ENCODE measurements at regions not wholly inside any gene's neighbourhood (a gene's known extent, or its start where the extent isn't known, plus 50 kb on each side); places are given as distances from the start of the nearest gene placed in this dataset.
"Not testable (repeated sequence)": the region's sequence is repeated elsewhere in the genome, so short reads cannot be mapped to it uniquely, and the experiment has no call there.

DNA sequence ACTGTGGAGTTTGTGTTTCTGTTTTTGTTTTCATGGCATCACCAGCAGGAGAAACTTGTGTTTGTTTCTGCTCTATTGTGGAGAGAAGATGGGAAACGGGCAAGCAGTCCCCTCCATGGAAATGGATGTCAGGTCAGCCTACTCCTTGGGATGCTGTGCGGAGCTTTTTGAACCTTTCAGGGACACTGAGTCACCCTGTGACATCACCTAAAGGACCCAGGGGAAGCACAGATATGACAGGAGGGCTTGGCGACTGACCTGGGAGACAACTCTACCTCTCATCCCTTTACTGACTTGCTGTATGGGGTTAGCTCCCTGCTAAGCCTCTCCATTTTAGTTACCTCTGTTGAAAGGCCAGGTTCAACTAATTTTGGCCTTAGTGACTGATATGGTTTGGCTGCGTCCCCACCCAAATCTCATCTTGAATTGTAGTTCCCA is 706.9 kb upstream of the TMEM132C start:
- DNase-seq (ENCODE audit: low read depth in 1 of 2, low spot score in 1 of 2), result no peak

GRCh38 chr12:127562816-127563215 is 704.2 kb upstream of the TMEM132C start:
- no peak for DNase-seq (ENCODE audit: low read depth in 1 of 2, low spot score in 1 of 2)

- DNase-seq (ENCODE audit: low read depth in 1 of 2, low spot score in 1 of 2), result no peak
These were observed 701.7 kb upstream of the TMEM132C start for GRCh38 chr12:127565241-127565640.

- no peak for DNase-seq (ENCODE audit: low read depth in 1 of 2, low spot score in 1 of 2)
These were observed 699.4 kb upstream of the TMEM132C start for GRCh38 chr12:127567531-127567930.

DNA sequence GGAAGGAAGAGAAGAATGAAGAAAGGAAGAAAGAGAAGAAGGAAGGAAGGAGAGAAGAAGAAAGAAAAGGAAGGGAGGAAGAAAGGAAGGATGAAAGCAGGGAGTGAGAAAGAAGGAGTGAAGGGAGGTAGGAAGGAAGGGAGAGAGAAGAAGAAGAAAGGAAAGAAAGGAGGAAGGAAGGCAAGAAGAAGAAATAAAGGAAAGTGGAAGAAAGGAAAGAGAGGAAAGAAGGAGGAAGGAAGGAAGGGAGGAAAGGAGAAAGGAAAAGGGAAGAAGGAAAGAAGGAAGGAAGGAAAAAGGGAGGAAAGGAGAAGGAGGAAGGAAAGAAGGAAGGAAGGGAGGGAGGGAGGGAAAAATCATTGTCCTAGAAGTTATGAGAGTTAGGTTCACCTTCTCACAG is 696.6 kb upstream of the TMEM132C start:
- DNase-seq (ENCODE audit: low read depth in 1 of 2, low spot score in 1 of 2), result no peak

DNA sequence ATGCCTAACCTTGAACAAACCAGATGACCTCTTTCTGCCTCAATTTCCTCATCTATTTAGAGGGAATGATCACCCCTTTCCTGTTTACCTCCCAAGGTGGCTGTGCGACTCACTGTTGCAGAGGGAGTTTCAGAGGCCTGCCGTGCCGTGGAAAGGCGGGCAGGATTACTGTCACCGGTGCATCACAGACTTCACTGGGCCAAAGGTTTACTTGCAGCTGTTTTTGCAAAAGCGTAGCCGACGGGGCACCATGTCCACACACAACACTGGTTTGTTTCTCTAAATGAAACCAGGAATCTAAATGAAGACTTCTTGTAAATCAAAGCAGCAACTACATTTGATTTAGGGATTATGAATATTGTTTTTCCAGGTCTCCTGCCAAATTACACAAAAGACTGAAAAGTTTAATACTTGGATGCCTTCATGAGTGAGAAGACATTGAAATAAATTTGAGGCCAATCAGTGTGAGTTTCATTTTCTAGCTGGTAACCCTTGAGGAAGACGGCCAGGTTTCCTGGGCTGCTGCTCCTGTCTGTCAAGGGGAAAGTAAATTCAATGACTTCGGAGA is 696.1 kb upstream of the TMEM132C start:
- DNase-seq (ENCODE audit: low read depth in 1 of 2, low spot score in 1 of 2), result no peak

DNA sequence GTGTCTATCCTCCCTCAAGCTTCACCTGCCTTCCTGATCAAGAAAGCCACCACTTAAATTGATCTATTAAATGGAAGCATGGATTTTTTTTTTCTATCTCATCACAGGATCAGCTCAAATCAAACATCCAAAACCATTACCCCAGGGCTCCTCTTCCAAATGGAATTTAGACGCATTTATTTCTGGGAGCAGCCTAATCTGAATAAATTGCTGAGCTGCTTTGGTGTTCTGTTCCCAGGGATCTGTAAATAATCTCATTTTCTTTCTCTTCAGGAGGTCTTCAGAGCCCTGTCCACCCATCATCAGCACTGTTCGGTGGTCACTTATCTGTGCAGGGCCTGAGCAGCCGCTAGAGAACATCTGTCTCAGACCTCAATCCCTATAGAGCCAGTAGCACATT is 695.4 kb upstream of the TMEM132C start:
- no peak for DNase-seq (ENCODE audit: low read depth in 1 of 2, low spot score in 1 of 2)

DNA sequence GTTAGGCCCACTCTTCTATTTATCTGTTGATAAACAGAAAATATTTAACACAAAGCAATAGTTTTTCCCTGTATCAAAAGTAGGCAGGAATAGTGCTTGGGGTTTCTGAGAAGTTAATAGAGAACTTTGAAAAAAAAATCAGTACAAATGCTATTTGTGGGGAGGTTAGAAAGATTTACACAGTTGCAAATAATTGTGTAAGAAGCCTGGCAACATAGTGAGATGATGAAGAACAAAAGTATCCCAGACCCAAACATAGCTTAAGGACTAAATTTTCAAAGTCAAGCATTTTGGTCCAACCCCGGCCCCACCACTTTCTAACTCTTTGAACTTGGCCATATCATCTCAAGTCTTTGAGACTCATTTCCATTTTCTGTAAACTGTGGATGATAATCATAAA is 687.5 kb upstream of the TMEM132C start:
- DNase-seq (ENCODE audit: low read depth in 1 of 2, low spot score in 1 of 2), result no peak

GRCh38 chr12:127582074-127582473 is 684.9 kb upstream of the TMEM132C start:
- DNase-seq (ENCODE audit: low read depth in 1 of 2, low spot score in 1 of 2), result no peak

GRCh38 chr12:127583041-127583440 is 683.9 kb upstream of the TMEM132C start:
- no peak for DNase-seq (ENCODE audit: low read depth in 1 of 2, low spot score in 1 of 2)

- no peak for DNase-seq (ENCODE audit: low read depth in 1 of 2, low spot score in 1 of 2)
These were observed 678.7 kb upstream of the TMEM132C start for GRCh38 chr12:127588249-127588648.

DNA sequence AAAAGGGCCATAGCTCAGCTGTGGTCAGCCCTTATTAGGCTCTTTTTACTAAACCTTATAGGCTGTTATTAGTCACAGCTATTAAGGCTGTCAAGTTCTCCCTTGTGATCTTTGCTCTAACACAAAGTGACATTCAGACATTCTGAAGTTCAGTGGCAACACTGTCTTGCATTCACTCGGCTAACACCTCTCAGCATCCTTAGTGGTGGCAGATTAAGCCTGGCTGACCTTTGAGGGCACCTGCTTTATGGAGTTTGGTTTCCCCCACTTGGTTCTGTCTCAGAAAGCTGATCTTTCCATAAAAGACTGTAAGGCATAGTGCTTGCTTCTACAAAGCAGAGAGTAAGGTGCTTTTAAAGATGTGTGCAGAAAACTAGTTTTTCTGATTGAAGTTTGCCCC is 677.4 kb upstream of the TMEM132C start:
- no peak for DNase-seq (ENCODE audit: low read depth in 1 of 2, low spot score in 1 of 2)

DNA sequence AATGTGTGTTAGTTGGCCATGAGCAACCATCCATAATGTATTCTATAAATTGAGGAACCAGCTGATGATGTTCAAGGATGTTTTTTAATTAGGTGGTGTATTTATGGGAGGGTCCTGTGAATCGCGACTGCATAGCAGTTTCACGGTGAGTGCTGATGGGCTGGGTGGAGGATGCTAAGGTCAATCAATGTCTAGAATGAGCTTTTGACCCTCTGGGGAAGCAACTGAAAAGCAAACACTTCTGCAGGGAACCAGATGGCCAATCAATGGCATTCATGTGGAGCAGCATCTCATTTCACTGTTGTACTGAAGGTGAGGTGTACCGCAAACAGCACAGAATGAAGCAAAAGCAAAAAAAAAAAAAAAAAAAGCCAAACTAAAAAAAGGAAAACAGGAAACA is 676.1 kb upstream of the TMEM132C start:
- no peak for DNase-seq (ENCODE audit: low read depth in 1 of 2, low spot score in 1 of 2)

DNA sequence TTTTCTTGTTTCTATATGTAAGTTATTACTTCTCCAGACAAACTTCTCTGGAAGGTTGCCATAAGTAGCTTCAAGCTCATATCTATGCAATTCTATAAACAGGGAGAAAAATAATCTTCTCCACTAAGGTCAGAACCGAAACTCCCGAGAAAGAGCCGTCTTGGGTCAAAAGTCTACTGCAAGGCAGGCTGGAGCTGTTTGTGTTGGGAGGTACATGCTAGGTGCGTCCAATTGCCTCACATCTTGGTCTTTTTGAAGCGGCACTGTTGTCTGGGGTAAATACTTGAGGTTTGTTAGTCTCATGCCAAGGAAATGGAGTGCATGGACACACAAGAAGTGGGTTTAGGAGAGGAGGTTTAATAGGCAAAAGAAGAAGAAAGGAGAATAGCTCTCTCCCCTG is 674.7 kb upstream of the TMEM132C start:
- no peak for DNase-seq (ENCODE audit: low read depth in 1 of 2, low spot score in 1 of 2)

GRCh38 chr12:127594351-127594970 is 672.5 kb upstream of the TMEM132C start:
- no peak for DNase-seq (ENCODE audit: low read depth in 1 of 2, low spot score in 1 of 2)

DNA sequence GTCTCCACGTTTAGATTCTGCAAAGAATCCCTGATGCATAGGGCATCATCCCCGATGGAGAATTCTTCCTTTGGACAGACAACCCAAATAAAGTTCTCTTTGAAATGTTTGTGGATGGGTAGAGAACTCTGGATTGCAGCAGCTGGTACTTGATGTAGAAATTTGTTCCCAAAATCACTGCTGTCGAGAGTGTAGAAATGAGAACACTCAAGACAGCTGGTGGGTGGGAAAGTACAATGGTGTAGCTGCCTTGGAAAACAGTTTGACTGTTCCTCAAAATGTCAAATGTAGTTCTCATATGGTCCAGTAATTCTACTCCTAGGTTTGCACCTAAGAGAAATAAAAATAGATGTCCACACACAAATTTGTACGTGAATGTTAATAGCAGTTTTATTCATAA is 671.5 kb upstream of the TMEM132C start:
- DNase-seq (ENCODE audit: low read depth in 1 of 2, low spot score in 1 of 2), result no peak

DNA sequence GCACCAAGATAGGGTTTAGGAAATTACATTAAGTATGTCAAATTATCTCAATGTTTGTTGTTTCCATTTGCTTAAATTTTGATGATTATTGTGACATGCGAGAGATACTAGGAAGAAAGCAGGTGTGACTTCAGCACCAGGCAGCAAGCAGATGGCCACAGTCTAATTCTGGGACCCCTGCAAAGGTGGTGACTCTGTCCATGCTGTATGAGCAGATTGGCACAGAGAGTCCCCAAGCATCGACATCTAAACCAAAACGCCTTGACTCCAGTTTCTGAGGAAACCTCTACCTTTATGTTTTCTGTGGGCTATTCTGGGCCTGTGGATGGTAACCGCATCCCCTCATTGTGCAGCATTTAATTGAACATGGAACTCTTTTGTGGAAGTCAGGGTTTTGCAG is 670.1 kb upstream of the TMEM132C start:
- no peak for DNase-seq (ENCODE audit: low read depth in 1 of 2, low spot score in 1 of 2)

- DNase-seq (ENCODE audit: low read depth in 1 of 2, low spot score in 1 of 2), result no peak
These were observed 667.5 kb upstream of the TMEM132C start for GRCh38 chr12:127599436-127599835.

DNA sequence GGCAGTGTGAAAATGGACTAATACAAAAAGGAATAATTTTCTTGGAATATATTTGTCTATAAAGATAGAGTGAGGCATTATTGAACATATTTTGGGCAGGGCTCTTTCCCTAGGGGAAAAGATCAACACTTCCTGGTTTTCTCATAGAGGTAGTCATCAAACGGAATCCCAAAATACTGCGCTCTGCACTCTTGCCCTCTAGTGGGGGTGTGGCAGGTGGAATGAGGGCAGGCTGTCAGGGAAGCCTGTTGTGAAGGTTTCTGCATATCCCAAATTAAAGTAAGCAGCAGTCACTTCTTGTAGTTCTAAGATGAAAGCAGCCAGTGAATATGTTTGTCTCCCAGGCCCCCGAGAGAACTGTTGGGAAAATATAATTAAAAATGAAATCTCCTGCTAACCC is 666.8 kb upstream of the TMEM132C start:
- no peak for DNase-seq (ENCODE audit: low read depth in 1 of 2, low spot score in 1 of 2)

GRCh38 chr12:127606476-127607015 is 660.4 kb upstream of the TMEM132C start:
- no peak for DNase-seq (ENCODE audit: low read depth in 1 of 2, low spot score in 1 of 2)

GRCh38 chr12:127607146-127607725 is 659.7 kb upstream of the TMEM132C start:
- DNase-seq (ENCODE audit: low read depth in 1 of 2, low spot score in 1 of 2), result no peak

DNA sequence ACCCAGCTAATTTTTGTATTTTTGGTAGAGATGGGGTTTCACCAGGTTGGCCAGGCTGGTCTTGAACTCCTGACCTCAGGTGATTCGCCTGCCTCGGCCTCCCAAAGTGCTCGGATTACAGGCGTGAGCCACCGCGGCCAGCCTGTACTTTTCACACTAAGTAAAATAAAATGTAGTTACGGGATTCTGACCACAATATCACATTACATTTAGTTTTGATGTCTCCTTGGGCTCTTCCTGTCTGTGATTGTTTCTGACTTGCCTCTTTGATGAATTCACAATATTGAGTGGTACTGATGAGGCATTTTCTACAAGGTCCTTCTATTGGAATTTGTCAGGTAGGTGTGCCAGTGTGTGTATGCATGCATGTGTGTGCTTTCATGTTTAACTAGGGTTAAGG is 658.6 kb upstream of the TMEM132C start:
- DNase-seq (ENCODE audit: low read depth in 1 of 2, low spot score in 1 of 2), result not testable (repeated sequence)

- DNase-seq (ENCODE audit: low read depth in 1 of 2, low spot score in 1 of 2), result no peak
These were observed 653.9 kb upstream of the TMEM132C start for GRCh38 chr12:127613056-127613455.
